Upper lobe of left lung (tissue), 6 donors: ENCODE measurements at regions not wholly inside any gene's neighbourhood (a gene's known extent, or its start where the extent isn't known, plus 50 kb on each side); places are given as distances from the start of the nearest gene placed in this dataset.

ENCODE experiments used
- ATAC-seq, 2 donors: fragments of 200-7000 bp; cut with Tn5 transposase; one replicate each; pipeline ENCODE4 v1.9.1; 2022; ENCODE audit warnings: mild to moderate bottlenecking in 2 of 2, moderate library complexity in 2 of 2; ENCODE audit not compliant: low FRiP score in 2 of 2
- DNase-seq, 2 donors: peaks; one replicate each; pipeline ENCODE4 v3.0.0-alpha.2; 2019 to 2020
- H3K27ac ChIP-seq, 4 donors: fragments of 200-600 bp; sonication (generic); one replicate each; pipeline ENCODE4 v1.5.1; 2016 to 2019
- H3K27me3 ChIP-seq, 4 donors: fragments of 200-600 bp; sonication (generic); one replicate each; pipeline ENCODE4 v1.5.1; 2017 to 2019
- H3K36me3 ChIP-seq, 4 donors: fragments of 200-600 bp; sonication (generic); one replicate each; pipeline ENCODE4 v1.5.1; 2016 to 2019
- H3K4me1 ChIP-seq, 4 donors: fragments of 200-600 bp; sonication (generic); one replicate each; pipeline ENCODE4 v1.5.1; 2018 to 2019
- H3K4me3 ChIP-seq, 4 donors: fragments of 200-600 bp; sonication (generic); one replicate each; pipeline ENCODE4 v1.5.1; 2017 to 2019; ENCODE audit warnings: mild to moderate bottlenecking in 2 of 4, moderate library complexity in 1 of 4
- H3K9me3 ChIP-seq, 4 donors: fragments of 200-600 bp; sonication (generic); one replicate each; pipeline ENCODE4 v1.5.1; 2018 to 2019
- EP300 ChIP-seq, 4 donors: sonication (generic); formaldehyde crosslinking; IDR thresholded peaks; one replicate each; pipeline ENCODE4 v1.5.1; 2017; ENCODE audit warnings: antibody characterized with exemption in 4 of 4, control low read depth in 2 of 4
- POLR2A ChIP-seq, 4 donors: fragments of 450-650 bp; IDR thresholded peaks; one replicate each; pipeline ENCODE4 v1.5.1; 2016 to 2017; ENCODE audit warnings: antibody characterized with exemption in 4 of 4, mild to moderate bottlenecking in 2 of 4
- POLR2AphosphoS5 ChIP-seq, 2 donors: sonication (generic); formaldehyde crosslinking; IDR thresholded peaks; one replicate each; pipeline ENCODE4 v1.5.1; 2017; ENCODE audit warnings: antibody characterized with exemption in 2 of 2
- WGBS, 2 donors: methylation state at CpG; one replicate each; pipeline ENCODE4 v1.1.5; 2017 to 2018; 5-methylcytosine and 5-hydroxymethylcytosine counted together
- TF ChIP-seq, protein P1 (sequence below), 6 experiments: fragments of 450-650 bp in 4 of 6; fragments of 200-600 bp in 2 of 6; sonication (generic) in 2 of 6; IDR thresholded peaks; one replicate each; pipeline ENCODE4 v1.5.1; 2016 to 2019; ENCODE audit warnings: antibody characterized with exemption in 6 of 6
- donor health status: DM: no; HTN: no; CAD: no; lungs with moderate emphysema.
- donor health status: DM: no; HTN: yes; CAD: no; lungs with severe emphysema.

DNA sequence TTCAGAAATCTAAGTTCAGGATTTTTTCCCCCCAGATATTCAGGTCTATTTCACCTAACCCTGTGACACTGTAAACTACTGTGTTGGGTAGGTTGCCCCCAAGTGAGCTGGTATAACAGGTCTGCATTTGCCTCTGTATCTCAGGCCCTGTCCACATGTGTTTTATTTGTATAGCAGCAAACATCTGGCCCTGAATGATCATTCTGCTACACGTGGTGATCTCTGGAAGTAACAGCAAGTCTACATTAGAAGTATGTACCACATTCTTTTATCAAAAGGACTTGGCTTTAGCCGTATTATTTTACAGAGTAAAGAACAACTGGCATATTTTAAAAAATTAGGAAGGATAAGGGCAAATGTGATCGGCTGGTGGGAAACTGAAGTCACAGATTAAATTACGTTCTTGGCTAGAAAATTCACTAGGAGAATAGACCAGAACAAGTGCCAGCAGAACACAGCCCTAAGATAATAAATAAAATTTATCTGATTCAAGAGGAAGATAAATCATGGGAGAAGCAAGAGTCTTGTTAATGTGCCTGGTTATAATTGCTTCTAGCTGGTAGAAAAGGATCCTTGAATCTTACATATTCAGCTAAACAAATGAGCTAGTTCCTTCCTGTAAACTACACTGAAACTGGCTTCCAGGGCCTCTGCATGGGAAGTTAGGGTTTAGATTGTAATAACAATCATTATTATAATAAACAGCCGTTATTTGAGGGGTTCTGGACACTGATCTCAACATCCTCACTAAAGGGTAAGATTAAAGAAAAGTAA is 192.1 kb downstream of the SAMD5 start:
- DNase-seq (no peak), ATAC-seq (no peak)
- Histone ChIP-seq H3K9me3 (no peaks in the 10 kb centered on the region), H3K27me3 (no peaks in the 10 kb centered on the region), H3K4me1 (peaks cover 0 to 19% (median 8%) of the 10 kb centered on the region in 4 donors), H3K27ac (no peak overlapping the region), H3K36me3 (no peaks in the 10 kb centered on the region), H3K4me3 (no peak overlapping the region)
- 46% methylated on average over 5 of the region's 5 CpGs for WGBS, 2 donors
- TF ChIP-seq, protein P1, sequence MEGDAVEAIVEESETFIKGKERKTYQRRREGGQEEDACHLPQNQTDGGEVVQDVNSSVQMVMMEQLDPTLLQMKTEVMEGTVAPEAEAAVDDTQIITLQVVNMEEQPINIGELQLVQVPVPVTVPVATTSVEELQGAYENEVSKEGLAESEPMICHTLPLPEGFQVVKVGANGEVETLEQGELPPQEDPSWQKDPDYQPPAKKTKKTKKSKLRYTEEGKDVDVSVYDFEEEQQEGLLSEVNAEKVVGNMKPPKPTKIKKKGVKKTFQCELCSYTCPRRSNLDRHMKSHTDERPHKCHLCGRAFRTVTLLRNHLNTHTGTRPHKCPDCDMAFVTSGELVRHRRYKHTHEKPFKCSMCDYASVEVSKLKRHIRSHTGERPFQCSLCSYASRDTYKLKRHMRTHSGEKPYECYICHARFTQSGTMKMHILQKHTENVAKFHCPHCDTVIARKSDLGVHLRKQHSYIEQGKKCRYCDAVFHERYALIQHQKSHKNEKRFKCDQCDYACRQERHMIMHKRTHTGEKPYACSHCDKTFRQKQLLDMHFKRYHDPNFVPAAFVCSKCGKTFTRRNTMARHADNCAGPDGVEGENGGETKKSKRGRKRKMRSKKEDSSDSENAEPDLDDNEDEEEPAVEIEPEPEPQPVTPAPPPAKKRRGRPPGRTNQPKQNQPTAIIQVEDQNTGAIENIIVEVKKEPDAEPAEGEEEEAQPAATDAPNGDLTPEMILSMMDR (IDR thresholded peaks at IDR 0.05): no peak
- TF ChIP-seq EP300 (IDR thresholded peaks at IDR 0.05) (no peak), POLR2A (IDR thresholded peaks at IDR 0.05) (no peak), POLR2AphosphoS5 (IDR thresholded peaks at IDR 0.05) (no peak)

DNA sequence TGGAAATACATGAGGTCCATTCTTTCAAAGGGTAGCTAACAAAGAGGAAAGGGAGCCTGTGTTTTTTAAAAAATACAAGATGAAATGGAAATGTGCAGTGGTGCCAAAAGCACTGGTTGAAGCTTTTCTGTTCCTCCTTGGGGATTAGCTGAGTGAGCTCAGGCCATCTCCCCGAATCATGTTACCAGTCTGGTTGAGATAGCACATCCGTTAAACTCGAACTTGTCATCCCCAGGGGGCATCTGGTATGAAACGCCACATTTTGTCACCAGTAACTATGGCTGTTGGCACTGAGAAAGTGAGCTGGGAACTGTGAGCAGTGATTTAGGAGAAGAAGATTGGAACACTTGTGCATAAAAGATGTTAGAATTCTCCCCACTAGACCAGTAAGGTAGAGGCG is 196.2 kb downstream of the SAMD5 start:
- Histone ChIP-seq H3K9me3 (no peaks in the 10 kb centered on the region), H3K36me3 (no peaks in the 10 kb centered on the region), H3K4me1 (peaks cover 0 to 17% (median 8%) of the 10 kb centered on the region in 4 donors), H3K27ac (no peak overlapping the region), H3K4me3 (no peak overlapping the region), H3K27me3 (no peaks in the 10 kb centered on the region)
- ATAC-seq: no peak
- no peak for TF ChIP-seq POLR2A (IDR thresholded peaks at IDR 0.05)
- TF ChIP-seq POLR2AphosphoS5 (IDR thresholded peaks at IDR 0.05): no peak
- TF ChIP-seq, protein P1 (IDR thresholded peaks at IDR 0.05): no peak
- TF ChIP-seq EP300 (IDR thresholded peaks at IDR 0.05): no peak
- no peak for DNase-seq
- WGBS, 2 donors: 88 to 92% methylated on average over 5 of the region's 5 CpGs

DNA sequence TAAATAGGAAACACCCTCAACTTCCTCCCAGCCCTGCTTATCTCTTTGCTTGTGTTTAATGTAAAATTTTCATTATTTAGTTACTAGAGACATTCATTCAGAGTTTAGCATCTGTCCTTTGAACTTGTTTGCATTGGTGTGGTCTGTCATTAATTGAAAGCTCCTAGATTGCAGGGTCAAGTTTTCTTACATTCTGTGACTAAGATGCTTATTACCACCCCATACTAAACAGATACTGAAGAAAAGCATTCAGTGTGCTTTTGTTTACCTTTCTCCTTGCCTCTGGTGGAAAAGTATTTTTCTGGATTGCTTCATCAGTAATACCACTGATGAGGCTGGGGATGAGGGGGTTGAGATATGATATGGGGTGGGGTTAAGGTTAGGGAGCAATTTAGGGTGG is 199.0 kb downstream of the SAMD5 start:
- DNase-seq (no peak), ATAC-seq (no peak)
- Histone ChIP-seq H3K4me1 (peaks cover 0 to 8% (median 0%) of the 10 kb centered on the region in 4 donors), H3K9me3 (no peaks in the 10 kb centered on the region), H3K27ac (no peak overlapping the region), H3K27me3 (no peaks in the 10 kb centered on the region), H3K4me3 (no peak overlapping the region), H3K36me3 (no peaks in the 10 kb centered on the region)
- TF ChIP-seq POLR2A (IDR thresholded peaks at IDR 0.05) (no peak), POLR2AphosphoS5 (IDR thresholded peaks at IDR 0.05) (no peak), EP300 (IDR thresholded peaks at IDR 0.05) (no peak)
- TF ChIP-seq, protein P1 (IDR thresholded peaks at IDR 0.05): no peak

DNA sequence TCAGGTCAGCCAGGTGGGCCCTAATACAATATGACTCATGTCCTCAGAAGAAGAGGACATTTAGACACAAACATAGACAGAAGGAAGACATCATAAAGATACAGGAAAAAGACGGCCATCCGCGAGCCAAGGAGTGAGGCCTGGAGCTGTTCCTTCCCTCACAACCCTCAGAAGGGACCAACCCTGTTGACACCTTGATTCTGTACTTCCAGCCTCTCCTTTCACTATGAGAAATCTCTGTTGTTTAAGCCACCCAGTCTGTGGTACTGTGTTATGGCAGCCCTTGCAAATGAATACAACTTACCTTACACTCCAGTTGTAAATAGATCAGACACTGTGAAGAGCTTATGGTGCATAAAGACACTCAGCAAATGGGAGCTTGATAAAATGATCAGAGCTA is 199.7 kb downstream of the SAMD5 start:
- Histone ChIP-seq H3K4me3 (no peak overlapping the region), H3K9me3 (no peaks in the 10 kb centered on the region), H3K4me1 (peaks cover 0 to 8% (median 0%) of the 10 kb centered on the region in 4 donors), H3K27me3 (no peaks in the 10 kb centered on the region), H3K27ac (no peak overlapping the region), H3K36me3 (no peaks in the 10 kb centered on the region)
- 88 to 93% methylated on average over 3 of the region's 3 CpGs for WGBS, 2 donors
- no peak for TF ChIP-seq EP300 (IDR thresholded peaks at IDR 0.05)
- TF ChIP-seq POLR2A (IDR thresholded peaks at IDR 0.05): no peak
- ATAC-seq (no peak), DNase-seq (no peak)

DNA sequence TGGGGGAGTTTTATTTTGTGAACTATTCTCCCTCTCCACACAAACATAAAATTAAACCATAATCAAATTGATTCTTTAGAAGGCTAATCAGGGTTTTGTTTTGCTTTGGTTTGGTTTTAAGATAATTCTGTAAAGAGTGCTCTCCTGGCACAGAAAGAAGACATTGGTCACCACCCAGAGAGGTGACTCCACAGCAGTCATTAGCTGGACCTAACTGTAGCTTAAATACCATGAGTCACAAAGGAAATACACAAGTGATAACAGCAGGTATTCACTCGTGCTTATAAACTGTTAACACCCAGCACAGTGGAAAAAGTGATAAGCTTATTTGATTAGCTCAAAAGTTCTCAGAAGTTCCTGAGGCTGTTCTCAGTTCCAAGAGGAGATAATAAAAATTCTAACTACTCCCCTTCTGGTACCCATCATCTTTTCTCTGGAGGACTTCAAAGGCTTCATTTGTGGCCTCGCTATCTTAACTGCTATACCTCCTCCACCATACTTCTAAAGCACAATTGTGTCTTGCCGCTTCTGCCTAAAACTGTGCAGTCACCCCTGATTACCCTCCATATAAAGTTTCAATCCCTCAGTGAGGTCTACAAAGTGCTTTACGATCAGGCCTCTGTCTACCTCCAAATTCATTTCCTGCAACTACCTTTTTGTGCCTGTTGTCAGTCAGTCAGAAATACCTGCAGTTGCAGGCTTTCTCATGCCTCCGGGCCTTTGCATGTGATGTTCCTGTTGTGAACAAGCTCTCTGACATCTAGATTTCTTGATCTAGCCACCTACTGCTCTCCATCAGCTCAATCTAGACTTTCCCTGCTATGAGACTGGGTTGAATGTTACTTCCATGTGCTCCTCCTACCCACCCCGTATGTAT is 201.1 kb downstream of the SAMD5 start:
- H3K27me3 ChIP-seq: no peaks in the 10 kb centered on the region
- WGBS, 2 donors: 79 to 85% methylated on average over 6 of the region's 6 CpGs
- H3K27ac ChIP-seq: no peak overlapping the region
- peaks cover 0 to 8% (median 0%) of the 10 kb centered on the region in 4 donors for H3K4me1 ChIP-seq
- no peaks in the 10 kb centered on the region for H3K9me3 ChIP-seq
- H3K4me3 ChIP-seq: no peak overlapping the region
- no peaks in the 10 kb centered on the region for H3K36me3 ChIP-seq
- no peak for DNase-seq
- ATAC-seq: no peak
- TF ChIP-seq EP300 (IDR thresholded peaks at IDR 0.05) (no peak), POLR2AphosphoS5 (IDR thresholded peaks at IDR 0.05) (no peak), POLR2A (IDR thresholded peaks at IDR 0.05) (no peak)
- TF ChIP-seq, protein P1 (IDR thresholded peaks at IDR 0.05): no peak
